ENCODE measurements at regions not wholly inside any gene's neighbourhood (a gene's known extent, or its start where the extent isn't known, plus 50 kb on each side); places are given as distances from the start of the nearest gene placed in this dataset.

GRCh38 chr7:145692237-145692950 is 424.2 kb upstream of the CNTNAP2 start:
- TF ChIP-seq RAD21 (IDR thresholded peaks at IDR 0.05; ENCODE audit: insufficient read depth, low read depth, low read length): no peak
- TF ChIP-seq DPF2 (IDR thresholded peaks at IDR 0.05): no peak
- no peak for TF ChIP-seq CTCF (IDR thresholded peaks at IDR 0.05 in 2 of 3, conservative IDR thresholded peaks at IDR 0.05 in 1 of 3; ENCODE audit: control insufficient read depth in 2 of 3, extremely low read depth in 1 of 3, insufficient read depth in 1 of 3, low read depth in 3 of 3, low read length in 3 of 3)
- TF ChIP-seq HCFC1 (IDR thresholded peaks at IDR 0.05; ENCODE audit: low read length): no peak
- TF ChIP-seq NBN (IDR thresholded peaks at IDR 0.05): no peak
- TF ChIP-seq EZH2 (IDR thresholded peaks at IDR 0.05; ENCODE audit: borderline replicate concordance, control insufficient read depth, low read depth, low read length): no peak
